ENCODE measurements at regions not wholly inside any gene's neighbourhood (a gene's known extent, or its start where the extent isn't known, plus 50 kb on each side); places are given as distances from the start of the nearest gene placed in this dataset.

DNA sequence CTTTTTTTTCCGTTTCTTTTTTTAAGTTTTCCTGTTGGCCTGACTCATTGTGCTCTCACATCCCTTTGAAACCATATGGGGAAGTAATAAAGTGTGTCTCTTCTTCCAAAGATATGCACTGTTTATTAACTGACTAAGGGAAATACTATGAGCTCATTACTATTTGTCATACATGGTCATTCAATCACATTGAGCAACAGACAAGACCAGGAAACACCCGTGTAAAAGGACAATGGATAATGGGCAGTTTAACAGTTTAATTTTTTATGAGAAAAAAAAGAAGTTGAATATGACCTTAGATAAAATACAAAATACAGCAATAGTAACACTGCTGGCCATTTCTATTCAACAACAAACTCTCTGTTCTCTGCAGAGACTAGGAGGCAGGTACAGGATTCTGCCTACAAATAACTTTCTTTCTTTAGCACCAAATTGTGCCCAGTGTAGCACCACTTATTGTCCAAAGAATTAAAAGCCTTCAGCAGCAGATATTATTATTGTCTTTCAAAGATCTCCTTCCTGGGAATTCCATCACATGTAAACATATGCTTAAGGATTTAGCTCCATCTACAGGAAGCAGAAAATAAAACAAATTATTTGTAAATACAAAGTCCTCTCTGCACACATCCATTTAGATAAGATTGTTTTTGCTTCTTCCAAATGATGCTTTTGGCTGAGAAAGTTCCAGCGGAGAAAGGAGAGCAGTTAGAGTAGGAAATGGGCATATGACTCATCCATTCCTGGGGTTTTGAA, 55.0 kb upstream of the AKR1E2 start (continued):
- no peak for TF ChIP-seq HMGA2 (CRISPR knock-in tag; IDR thresholded peaks at IDR 0.05)
- TF ChIP-seq TEAD4 (CRISPR knock-in tag; IDR thresholded peaks at IDR 0.05): no peak
- TF ChIP-seq, protein P1, sequence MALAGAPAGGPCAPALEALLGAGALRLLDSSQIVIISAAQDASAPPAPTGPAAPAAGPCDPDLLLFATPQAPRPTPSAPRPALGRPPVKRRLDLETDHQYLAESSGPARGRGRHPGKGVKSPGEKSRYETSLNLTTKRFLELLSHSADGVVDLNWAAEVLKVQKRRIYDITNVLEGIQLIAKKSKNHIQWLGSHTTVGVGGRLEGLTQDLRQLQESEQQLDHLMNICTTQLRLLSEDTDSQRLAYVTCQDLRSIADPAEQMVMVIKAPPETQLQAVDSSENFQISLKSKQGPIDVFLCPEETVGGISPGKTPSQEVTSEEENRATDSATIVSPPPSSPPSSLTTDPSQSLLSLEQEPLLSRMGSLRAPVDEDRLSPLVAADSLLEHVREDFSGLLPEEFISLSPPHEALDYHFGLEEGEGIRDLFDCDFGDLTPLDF (CRISPR knock-in tag; IDR thresholded peaks at IDR 0.05): no peak
- TF ChIP-seq, protein P2, sequence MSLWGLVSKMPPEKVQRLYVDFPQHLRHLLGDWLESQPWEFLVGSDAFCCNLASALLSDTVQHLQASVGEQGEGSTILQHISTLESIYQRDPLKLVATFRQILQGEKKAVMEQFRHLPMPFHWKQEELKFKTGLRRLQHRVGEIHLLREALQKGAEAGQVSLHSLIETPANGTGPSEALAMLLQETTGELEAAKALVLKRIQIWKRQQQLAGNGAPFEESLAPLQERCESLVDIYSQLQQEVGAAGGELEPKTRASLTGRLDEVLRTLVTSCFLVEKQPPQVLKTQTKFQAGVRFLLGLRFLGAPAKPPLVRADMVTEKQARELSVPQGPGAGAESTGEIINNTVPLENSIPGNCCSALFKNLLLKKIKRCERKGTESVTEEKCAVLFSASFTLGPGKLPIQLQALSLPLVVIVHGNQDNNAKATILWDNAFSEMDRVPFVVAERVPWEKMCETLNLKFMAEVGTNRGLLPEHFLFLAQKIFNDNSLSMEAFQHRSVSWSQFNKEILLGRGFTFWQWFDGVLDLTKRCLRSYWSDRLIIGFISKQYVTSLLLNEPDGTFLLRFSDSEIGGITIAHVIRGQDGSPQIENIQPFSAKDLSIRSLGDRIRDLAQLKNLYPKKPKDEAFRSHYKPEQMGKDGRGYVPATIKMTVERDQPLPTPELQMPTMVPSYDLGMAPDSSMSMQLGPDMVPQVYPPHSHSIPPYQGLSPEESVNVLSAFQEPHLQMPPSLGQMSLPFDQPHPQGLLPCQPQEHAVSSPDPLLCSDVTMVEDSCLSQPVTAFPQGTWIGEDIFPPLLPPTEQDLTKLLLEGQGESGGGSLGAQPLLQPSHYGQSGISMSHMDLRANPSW (CRISPR knock-in tag; conservative IDR thresholded peaks at IDR 0.05; ENCODE audit: low read depth): no peak
- TF ChIP-seq GTF2I (CRISPR knock-in tag; conservative IDR thresholded peaks at IDR 0.05): no peak
- no peak for TF ChIP-seq SMAD4 (CRISPR knock-in tag; IDR thresholded peaks at IDR 0.05)
- TF ChIP-seq CBFB (CRISPR knock-in tag; IDR thresholded peaks at IDR 0.05; ENCODE audit: low read depth): no peak

DNA sequence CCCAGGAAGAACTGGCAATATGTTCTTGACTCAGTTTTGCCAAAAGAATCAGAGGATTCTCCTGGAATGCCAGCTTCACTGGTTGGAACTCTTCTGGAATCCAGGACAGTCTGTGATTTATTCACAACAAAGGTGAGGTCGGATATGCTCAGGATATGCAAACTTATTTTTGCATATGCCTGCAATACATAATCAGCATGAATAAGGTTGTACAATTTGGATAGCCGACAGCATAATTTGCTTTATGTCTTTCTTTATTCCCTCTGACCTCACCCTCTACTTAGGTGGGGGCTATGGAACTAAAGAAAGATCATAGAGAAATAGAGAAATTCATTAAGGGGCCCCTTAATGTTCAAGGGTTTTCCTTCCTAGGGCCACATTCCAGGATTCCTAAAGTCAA, 57.6 kb upstream of the AKR1E2 start:
- ChIA-PET CTCF (no interaction called here), POLR2A (no interaction called here)
- H3K36me3 Mint-ChIP-seq: no peaks in the 10 kb centered on the region
- H3K4me3 Mint-ChIP-seq: no peak overlapping the region
- H3K27ac Mint-ChIP-seq: no peak overlapping the region
- H3K27me3 Mint-ChIP-seq (ENCODE audit: low read depth): no peaks in the 10 kb centered on the region
- ATAC-seq (no peak), DNase-seq (ENCODE audit: low spot score) (no peak)
- TF ChIP-seq TP53 (CRISPR knock-in tag; IDR thresholded peaks at IDR 0.05) (no peak), RORB (CRISPR knock-in tag; IDR thresholded peaks at IDR 0.05) (no peak), ZNF121 (CRISPR knock-in tag; IDR thresholded peaks at IDR 0.05) (no peak), SOX15 (CRISPR knock-in tag; IDR thresholded peaks at IDR 0.05) (no peak), ZNF396 (CRISPR knock-in tag; IDR thresholded peaks at IDR 0.05; ENCODE audit: borderline replicate concordance) (no peak), IRF2 (CRISPR knock-in tag; IDR thresholded peaks at IDR 0.05; ENCODE audit: borderline replicate concordance, low read depth) (no peak)
- TF ChIP-seq, protein P3, sequence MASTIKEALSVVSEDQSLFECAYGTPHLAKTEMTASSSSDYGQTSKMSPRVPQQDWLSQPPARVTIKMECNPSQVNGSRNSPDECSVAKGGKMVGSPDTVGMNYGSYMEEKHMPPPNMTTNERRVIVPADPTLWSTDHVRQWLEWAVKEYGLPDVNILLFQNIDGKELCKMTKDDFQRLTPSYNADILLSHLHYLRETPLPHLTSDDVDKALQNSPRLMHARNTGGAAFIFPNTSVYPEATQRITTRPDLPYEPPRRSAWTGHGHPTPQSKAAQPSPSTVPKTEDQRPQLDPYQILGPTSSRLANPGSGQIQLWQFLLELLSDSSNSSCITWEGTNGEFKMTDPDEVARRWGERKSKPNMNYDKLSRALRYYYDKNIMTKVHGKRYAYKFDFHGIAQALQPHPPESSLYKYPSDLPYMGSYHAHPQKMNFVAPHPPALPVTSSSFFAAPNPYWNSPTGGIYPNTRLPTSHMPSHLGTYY (CRISPR knock-in tag; IDR thresholded peaks at IDR 0.05): no peak
- TF ChIP-seq, protein P4, sequence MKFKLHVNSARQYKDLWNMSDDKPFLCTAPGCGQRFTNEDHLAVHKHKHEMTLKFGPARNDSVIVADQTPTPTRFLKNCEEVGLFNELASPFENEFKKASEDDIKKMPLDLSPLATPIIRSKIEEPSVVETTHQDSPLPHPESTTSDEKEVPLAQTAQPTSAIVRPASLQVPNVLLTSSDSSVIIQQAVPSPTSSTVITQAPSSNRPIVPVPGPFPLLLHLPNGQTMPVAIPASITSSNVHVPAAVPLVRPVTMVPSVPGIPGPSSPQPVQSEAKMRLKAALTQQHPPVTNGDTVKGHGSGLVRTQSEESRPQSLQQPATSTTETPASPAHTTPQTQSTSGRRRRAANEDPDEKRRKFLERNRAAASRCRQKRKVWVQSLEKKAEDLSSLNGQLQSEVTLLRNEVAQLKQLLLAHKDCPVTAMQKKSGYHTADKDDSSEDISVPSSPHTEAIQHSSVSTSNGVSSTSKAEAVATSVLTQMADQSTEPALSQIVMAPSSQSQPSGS (CRISPR knock-in tag; IDR thresholded peaks at IDR 0.05; ENCODE audit: borderline replicate concordance, low read depth): no peak
- TF ChIP-seq, protein P5, sequence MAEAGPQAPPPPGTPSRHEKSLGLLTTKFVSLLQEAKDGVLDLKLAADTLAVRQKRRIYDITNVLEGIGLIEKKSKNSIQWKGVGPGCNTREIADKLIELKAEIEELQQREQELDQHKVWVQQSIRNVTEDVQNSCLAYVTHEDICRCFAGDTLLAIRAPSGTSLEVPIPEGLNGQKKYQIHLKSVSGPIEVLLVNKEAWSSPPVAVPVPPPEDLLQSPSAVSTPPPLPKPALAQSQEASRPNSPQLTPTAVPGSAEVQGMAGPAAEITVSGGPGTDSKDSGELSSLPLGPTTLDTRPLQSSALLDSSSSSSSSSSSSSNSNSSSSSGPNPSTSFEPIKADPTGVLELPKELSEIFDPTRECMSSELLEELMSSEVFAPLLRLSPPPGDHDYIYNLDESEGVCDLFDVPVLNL (CRISPR knock-in tag; IDR thresholded peaks at IDR 0.05; ENCODE audit: borderline replicate concordance, low read depth): no peak
- TF ChIP-seq, protein P6, sequence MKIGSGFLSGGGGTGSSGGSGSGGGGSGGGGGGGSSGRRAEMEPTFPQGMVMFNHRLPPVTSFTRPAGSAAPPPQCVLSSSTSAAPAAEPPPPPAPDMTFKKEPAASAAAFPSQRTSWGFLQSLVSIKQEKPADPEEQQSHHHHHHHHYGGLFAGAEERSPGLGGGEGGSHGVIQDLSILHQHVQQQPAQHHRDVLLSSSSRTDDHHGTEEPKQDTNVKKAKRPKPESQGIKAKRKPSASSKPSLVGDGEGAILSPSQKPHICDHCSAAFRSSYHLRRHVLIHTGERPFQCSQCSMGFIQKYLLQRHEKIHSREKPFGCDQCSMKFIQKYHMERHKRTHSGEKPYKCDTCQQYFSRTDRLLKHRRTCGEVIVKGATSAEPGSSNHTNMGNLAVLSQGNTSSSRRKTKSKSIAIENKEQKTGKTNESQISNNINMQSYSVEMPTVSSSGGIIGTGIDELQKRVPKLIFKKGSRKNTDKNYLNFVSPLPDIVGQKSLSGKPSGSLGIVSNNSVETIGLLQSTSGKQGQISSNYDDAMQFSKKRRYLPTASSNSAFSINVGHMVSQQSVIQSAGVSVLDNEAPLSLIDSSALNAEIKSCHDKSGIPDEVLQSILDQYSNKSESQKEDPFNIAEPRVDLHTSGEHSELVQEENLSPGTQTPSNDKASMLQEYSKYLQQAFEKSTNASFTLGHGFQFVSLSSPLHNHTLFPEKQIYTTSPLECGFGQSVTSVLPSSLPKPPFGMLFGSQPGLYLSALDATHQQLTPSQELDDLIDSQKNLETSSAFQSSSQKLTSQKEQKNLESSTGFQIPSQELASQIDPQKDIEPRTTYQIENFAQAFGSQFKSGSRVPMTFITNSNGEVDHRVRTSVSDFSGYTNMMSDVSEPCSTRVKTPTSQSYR (CRISPR knock-in tag; IDR thresholded peaks at IDR 0.05): no peak
- peaks cover 25% of the 10 kb centered on the region for H3K4me1 Mint-ChIP-seq
- no peaks in the 10 kb centered on the region for H3K9me3 Mint-ChIP-seq
